IMR-90 (cell line): ENCODE measurements at regions not wholly inside any gene's neighbourhood (a gene's known extent, or its start where the extent isn't known, plus 50 kb on each side); places are given as distances from the start of the nearest gene placed in this dataset.

Experiments
- ATAC-seq: fragments of 200-7000 bp; cut with Tn5 transposase; 2 replicates; pipeline ENCODE4 v1.9.1; 2020; ENCODE audit warnings: low read depth, mild to moderate bottlenecking, moderate library complexity
- BruUV-seq: library from RNA; stranded (reverse); fragments of 400-500 nt; replicated peaks from 2 replicates; lab custom pipeline; 2021; lab: Mats Ljungman, UMichigan
- CTCF ChIA-PET: fragments of 300-600 bp; formaldehyde crosslinking; extraction: SDS; loops from one replicate; lab custom pipeline; 2021; ENCODE audit warnings: antibody characterized with exemption; lab: Yijun Ruan, JAX
- POLR2A ChIA-PET: fragments of 300-600 bp; sonication (Branson Sonifier 250); formaldehyde crosslinking; loops from one replicate; lab custom pipeline; 2022; ENCODE audit warnings: antibody characterized with exemption; ENCODE audit not compliant: unreplicated experiment; lab: Charles Lee
- DNase-seq: peaks from one replicate; pipeline ENCODE4 v3.0.0; 2013
- H2AFZ ChIP-seq: replicated peaks from 2 replicates; pipeline ENCODE3; 2013; ENCODE audit warnings: low read length, mild to moderate bottlenecking; ENCODE audit not compliant: poor library complexity
- H2AK5ac ChIP-seq: 2 replicates; pipeline ENCODE4 v1.6.1; 2013; ENCODE audit warnings: low read depth, low read length, inconsistent platforms
- H2AK9ac ChIP-seq: replicated peaks from 2 replicates; pipeline ENCODE3; 2013; ENCODE audit warnings: mild to moderate bottlenecking, low read depth, low read length, moderate library complexity; ENCODE audit not compliant: poor library complexity
- H2BK120ac ChIP-seq: 2 replicates; pipeline ENCODE4 v1.6.1; 2013; ENCODE audit warnings: low read depth, low read length, inconsistent platforms
- H2BK15ac ChIP-seq: 3 replicates; pipeline ENCODE4 v1.6.1; 2013; ENCODE audit warnings: low read depth, low read length, inconsistent platforms
- H2BK20ac ChIP-seq: 2 replicates; pipeline ENCODE4 v1.6.1; 2013; ENCODE audit warnings: low read depth, mild to moderate bottlenecking, inconsistent platforms, low read length, moderate library complexity
- H2BK5ac ChIP-seq: 2 replicates; pipeline ENCODE4 v1.6.1; 2013; ENCODE audit warnings: mild to moderate bottlenecking, low read depth, low read length, inconsistent platforms; ENCODE audit not compliant: poor library complexity, severe bottlenecking
- H3K14ac ChIP-seq: replicated peaks from 2 replicates; pipeline ENCODE4 v1.6.1; 2013; ENCODE audit warnings: low read depth, low read length, inconsistent platforms
- H3K18ac ChIP-seq: 2 replicates; pipeline ENCODE4 v1.6.1; 2013; ENCODE audit warnings: low read depth, low read length, control low read depth
- H3K23ac ChIP-seq: 2 replicates; pipeline ENCODE4 v1.6.1; 2013; ENCODE audit warnings: low read depth, low read length, inconsistent platforms
- H3K27ac ChIP-seq: 2 replicates; pipeline ENCODE4 v1.5.1; 2013; ENCODE audit warnings: mild to moderate bottlenecking, control low read depth, low read length; ENCODE audit not compliant: insufficient read depth
- H3K27me3 ChIP-seq: 2 replicates; pipeline ENCODE4 v1.6.1; 2013; ENCODE audit warnings: low read length; ENCODE audit not compliant: control insufficient read depth, insufficient read depth
- H3K36me3 ChIP-seq: 2 replicates; pipeline ENCODE4 v1.6.1; 2013; ENCODE audit warnings: low read length, mixed read lengths; ENCODE audit not compliant: control insufficient read depth, insufficient read depth
- H3K4ac ChIP-seq: 2 replicates; pipeline ENCODE4 v1.6.1; 2013; ENCODE audit warnings: low read depth, low read length, inconsistent platforms
- H3K4me1 ChIP-seq: 2 replicates; pipeline ENCODE4 v1.6.1; 2013; ENCODE audit warnings: low read length, mixed read lengths; ENCODE audit not compliant: control insufficient read depth, insufficient read depth
- H3K4me2 ChIP-seq: 2 replicates; pipeline ENCODE4 v1.6.1; 2013; ENCODE audit warnings: low read depth, mild to moderate bottlenecking, control low read depth, low read length, moderate library complexity
- H3K4me3 ChIP-seq: 2 replicates; pipeline ENCODE4 v1.5.1; 2013; ENCODE audit warnings: low read depth, mild to moderate bottlenecking, control low read depth, low read length, moderate library complexity; ENCODE audit not compliant: insufficient read depth
- H3K56ac ChIP-seq: 2 replicates; pipeline ENCODE4 v1.6.1; 2013; ENCODE audit warnings: low read length, inconsistent platforms; ENCODE audit not compliant: insufficient read depth; ENCODE audit errors: extremely low read depth
- H3K79me1 ChIP-seq, 2 experiments: 2 replicates each; pipeline ENCODE4 v1.6.1; 2013; ENCODE audit warnings: low read length in 2 of 2, inconsistent platforms in 1 of 2, low read depth in 1 of 2
- H3K9ac ChIP-seq: 2 replicates; pipeline ENCODE4 v1.6.1; 2013; ENCODE audit warnings: low read depth, low read length, control low read depth
- H3K9me1 ChIP-seq: 2 replicates; pipeline ENCODE4 v1.6.1; 2013; ENCODE audit warnings: low read length, inconsistent platforms; ENCODE audit not compliant: insufficient read depth
- H3K9me3 ChIP-seq: 2 replicates; pipeline ENCODE4 v1.6.1; 2013; ENCODE audit warnings: low read length; ENCODE audit not compliant: control insufficient read depth, insufficient read depth
- H4K20me1 ChIP-seq: 2 replicates; pipeline ENCODE4 v1.6.1; 2013; ENCODE audit warnings: low read length, inconsistent platforms; ENCODE audit not compliant: insufficient read depth
- H4K5ac ChIP-seq: 2 replicates; pipeline ENCODE4 v1.6.1; 2013; ENCODE audit warnings: mild to moderate bottlenecking, low read depth, low read length, control low read depth
- H4K8ac ChIP-seq, 2 experiments: 2 replicates each; pipeline ENCODE4 v1.6.1; 2013; ENCODE audit warnings: low read depth in 2 of 2, low read length in 2 of 2, control low read depth in 1 of 2, inconsistent platforms in 1 of 2
- H4K91ac ChIP-seq: 2 replicates; pipeline ENCODE4 v1.6.1; 2013; ENCODE audit warnings: low read depth, low read length, inconsistent platforms; ENCODE audit not compliant: insufficient read depth
- BHLHE40 ChIP-seq: fragments of 150-350 bp; IDR thresholded peaks from 2 replicates; pipeline ENCODE4 v1.6.1; 2016; ENCODE audit warnings: mild to moderate bottlenecking, low read depth, low read length
- CHD1 ChIP-seq: IDR thresholded peaks from 2 replicates; pipeline ENCODE4 v1.6.1; 2012; ENCODE audit warnings: low read depth, low read length, improper control_type of control experiment
- NFE2L2 ChIP-seq: fragments of 150-350 bp; IDR thresholded peaks from 2 replicates; pipeline ENCODE4 v1.6.1; 2016; ENCODE audit warnings: low read depth, mild to moderate bottlenecking, low read length
- RCOR1 ChIP-seq: IDR thresholded peaks from 2 replicates; pipeline ENCODE4 v1.6.1; 2012; ENCODE audit warnings: mild to moderate bottlenecking, low read length, improper control_type of control experiment; ENCODE audit not compliant: insufficient replicate concordance
- WGBS, 2 experiments: methylation state at CpG; one replicate each; pipeline versions ENCODE4 v1.1.5 to v1.1.7; 2013; ENCODE audit warnings: missing lambda C conversion rate in 2 of 2; ENCODE audit not compliant: insufficient read length in 1 of 2; ENCODE audit errors: extremely low coverage in 2 of 2; 5-methylcytosine and 5-hydroxymethylcytosine counted together
- dilution Hi-C: fragments of 300-500 bp; cut with HindIII; formaldehyde crosslinking; loops from one replicate; pipeline ENCODE4 v1.14.3; 2018; ENCODE audit warnings: low sequenced_read_pairs; ENCODE audit not compliant: unreplicated experiment
- in situ Hi-C: fragments of 300-500 bp; cut with MboI; formaldehyde crosslinking; loops from 3 replicates; pipeline ENCODE4 v1.14.3; 2019; ENCODE audit warnings: low sequenced_read_pairs, inconsistent platforms, mixed read lengths
- intact Hi-C: fragments of 100-400 bp; cut with micrococcal nuclease; formaldehyde crosslinking; loops from 2 replicates; pipeline ENCODE4 v1.10.0; 2022

DNA sequence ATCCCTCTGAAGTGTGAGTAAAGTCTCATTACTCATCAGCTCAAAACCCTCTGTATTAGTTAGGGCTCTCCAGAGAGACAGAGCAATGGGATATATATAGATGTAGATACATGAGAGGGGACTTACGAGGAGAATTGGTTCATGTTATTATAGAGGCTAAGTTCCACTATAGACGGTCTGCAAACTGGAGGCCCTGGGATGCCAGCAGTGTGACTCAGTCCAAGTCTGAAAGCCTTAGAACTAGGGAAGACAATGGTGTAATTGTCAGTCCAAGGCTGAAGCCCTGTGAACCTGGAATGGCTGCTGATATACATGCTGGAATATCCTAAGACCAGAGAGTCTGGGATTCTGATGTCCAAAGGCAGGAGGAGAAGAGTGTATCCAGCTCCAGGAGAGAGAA lies 57.3 kb upstream of the CEP83 start:
- ATAC-seq (no peak; the same call in 1 of the 2 replicates), DNase-seq (peak; percentile 39)
- H3K18ac ChIP-seq: no peak overlapping the region
- dilution Hi-C loops (no loop called here), in situ Hi-C loops (no loop called here), intact Hi-C loops (no loop called here)
- no peak overlapping the region for H4K91ac ChIP-seq
- no peaks in the 10 kb centered on the region for H3K36me3 ChIP-seq
- no peak overlapping the region for H2BK120ac ChIP-seq
- no peak overlapping the region for H2AFZ ChIP-seq
- ChIA-PET CTCF (interaction anchor here (0.5 to 0.6 kb wide), 2 partner anchors 257 to 701 kb away, joined by 3 to 4 read pairs; no protein-coding TSS in a partner anchor), POLR2A (no interaction called here)
- no peak overlapping the region for H2BK20ac ChIP-seq
- no peaks in the 10 kb centered on the region for H3K9me1 ChIP-seq
- H2BK5ac ChIP-seq: no peak overlapping the region
- no peak overlapping the region for H4K8ac ChIP-seq
- H3K9ac ChIP-seq: no peak overlapping the region
- no CpG with 5 or more reads among the region's 2 CpGs for WGBS, 2 experiments
- no peaks in the 10 kb centered on the region for H4K20me1 ChIP-seq
- TF ChIP-seq RCOR1 (no peak), BHLHE40 (no peak), NFE2L2 (no peak), CHD1 (no peak)
- no peak overlapping the region for H3K27ac ChIP-seq
- H3K9me3 ChIP-seq: no peaks in the 10 kb centered on the region
- no peak overlapping the region for H3K4me3 ChIP-seq
- H3K56ac ChIP-seq: no peak overlapping the region
- no peak overlapping the region for H3K4me2 ChIP-seq
- no peak overlapping the region for H3K4ac ChIP-seq
- no peak overlapping the region for H4K5ac ChIP-seq
- H3K14ac ChIP-seq: no peak overlapping the region
- H2BK15ac ChIP-seq: no peak overlapping the region
- H2AK9ac ChIP-seq: no peak overlapping the region
- H3K23ac ChIP-seq: no peak overlapping the region
- H3K4me1 ChIP-seq: no peaks in the 10 kb centered on the region
- no peaks in the 10 kb centered on the region; the same call in 1 of the 2 replicates for H3K27me3 ChIP-seq
- no peak overlapping the region for H2AK5ac ChIP-seq
- BruUV-seq: no TSS peak
- no peaks in the 10 kb centered on the region for H3K79me1 ChIP-seq
